NB4 (cell line): ENCODE measurements at regions not wholly inside any gene's neighbourhood (a gene's known extent, or its start where the extent isn't known, plus 50 kb on each side); places are given as distances from the start of the nearest gene placed in this dataset.

ENCODE experiments used
- MYC ChIP-seq: IDR thresholded peaks from 2 replicates; pipeline ENCODE4 v1.6.1; 2011; ENCODE audit warnings: low read depth, low read length
- POLR2A ChIP-seq: IDR thresholded peaks from 2 replicates; pipeline ENCODE4 v1.6.1; 2011; ENCODE audit warnings: mild to moderate bottlenecking; ENCODE audit not compliant: insufficient read length; ENCODE audit errors: extremely low read depth
- TF ChIP-seq, protein P1 (sequence below): IDR thresholded peaks from one replicate; pipeline ENCODE4 v1.5.1; 2012; ENCODE audit warnings: low read depth, low read length
- TF ChIP-seq, protein P2 (sequence below): IDR thresholded peaks from 2 replicates; pipeline ENCODE4 v1.6.1; 2011; ENCODE audit warnings: low read depth, low read length

DNA sequence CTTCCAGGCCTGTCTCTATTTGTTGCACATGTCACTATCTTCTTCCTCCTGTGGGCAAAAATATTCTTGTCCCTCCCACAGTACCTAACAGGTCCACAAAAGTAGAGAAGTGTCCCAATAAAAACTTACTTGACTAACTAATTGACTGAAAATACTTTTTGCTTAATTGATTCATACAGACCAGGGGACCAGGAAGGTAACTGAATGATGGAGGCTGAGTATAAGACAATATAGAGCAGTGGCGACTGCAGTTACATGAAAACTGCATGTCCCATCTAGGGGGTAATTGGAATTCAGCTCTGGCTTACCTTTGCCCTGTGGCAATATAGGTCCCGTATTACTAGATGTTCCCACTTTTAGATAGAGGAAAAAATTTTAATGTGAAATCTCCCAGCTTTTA lies 112.9 kb upstream of the CREB1 start:
- no peak for TF ChIP-seq POLR2A
- TF ChIP-seq, protein P1, sequence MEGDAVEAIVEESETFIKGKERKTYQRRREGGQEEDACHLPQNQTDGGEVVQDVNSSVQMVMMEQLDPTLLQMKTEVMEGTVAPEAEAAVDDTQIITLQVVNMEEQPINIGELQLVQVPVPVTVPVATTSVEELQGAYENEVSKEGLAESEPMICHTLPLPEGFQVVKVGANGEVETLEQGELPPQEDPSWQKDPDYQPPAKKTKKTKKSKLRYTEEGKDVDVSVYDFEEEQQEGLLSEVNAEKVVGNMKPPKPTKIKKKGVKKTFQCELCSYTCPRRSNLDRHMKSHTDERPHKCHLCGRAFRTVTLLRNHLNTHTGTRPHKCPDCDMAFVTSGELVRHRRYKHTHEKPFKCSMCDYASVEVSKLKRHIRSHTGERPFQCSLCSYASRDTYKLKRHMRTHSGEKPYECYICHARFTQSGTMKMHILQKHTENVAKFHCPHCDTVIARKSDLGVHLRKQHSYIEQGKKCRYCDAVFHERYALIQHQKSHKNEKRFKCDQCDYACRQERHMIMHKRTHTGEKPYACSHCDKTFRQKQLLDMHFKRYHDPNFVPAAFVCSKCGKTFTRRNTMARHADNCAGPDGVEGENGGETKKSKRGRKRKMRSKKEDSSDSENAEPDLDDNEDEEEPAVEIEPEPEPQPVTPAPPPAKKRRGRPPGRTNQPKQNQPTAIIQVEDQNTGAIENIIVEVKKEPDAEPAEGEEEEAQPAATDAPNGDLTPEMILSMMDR = no peak
- TF ChIP-seq, protein P2, sequence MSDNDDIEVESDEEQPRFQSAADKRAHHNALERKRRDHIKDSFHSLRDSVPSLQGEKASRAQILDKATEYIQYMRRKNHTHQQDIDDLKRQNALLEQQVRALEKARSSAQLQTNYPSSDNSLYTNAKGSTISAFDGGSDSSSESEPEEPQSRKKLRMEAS = no peak
- no peak for TF ChIP-seq MYC
